SK-N-SH (cell line): ENCODE measurements at regions not wholly inside any gene's neighbourhood (a gene's known extent, or its start where the extent isn't known, plus 50 kb on each side); places are given as distances from the start of the nearest gene placed in this dataset.

Source experiments
- CTCF ChIA-PET: fragments of 300-600, 350-600 bp; formaldehyde crosslinking; extraction: SDS; loops from one replicate; lab custom pipeline; 2021; lab: Yijun Ruan, JAX
- POLR2A ChIA-PET: fragments of 350-600 bp; sonication (Branson Sonifier 250); formaldehyde crosslinking; extraction: SDS; loops from one replicate; lab custom pipeline; 2020; ENCODE audit warnings: antibody characterized with exemption, inconsistent platforms; lab: Yijun Ruan, JAX
- DNase-seq: peaks from one replicate; pipeline ENCODE4 v3.0.0; 2012
- H2AFZ ChIP-seq: fragments of 200-600 bp; sonication (generic); 2 replicates; pipeline ENCODE4 v1.8.1; 2016; ENCODE audit warnings: antibody characterized with exemption, mild to moderate bottlenecking, low read depth
- H3F3A ChIP-seq: fragments of 200-600 bp; sonication (generic); replicated peaks from 2 replicates; pipeline ENCODE3; 2016; ENCODE audit warnings: antibody characterized with exemption, mild to moderate bottlenecking; ENCODE audit not compliant: insufficient read depth
- H3K27ac ChIP-seq, 2 experiments: fragments of 200-500 bp in 1 of 2; fragments of 200-600 bp in 1 of 2; sonication (Bioruptor generic) in 1 of 2; sonication (generic), shearing (Covaris generic) in 1 of 2; 2 replicates each; pipeline versions ENCODE4 v1.5.1 to v1.6.1; 2014 to 2016; ENCODE audit warnings: low read depth in 2 of 2, inconsistent platforms in 1 of 2, low read length in 1 of 2, mild to moderate bottlenecking in 1 of 2, mixed read lengths in 1 of 2
- H3K27me3 ChIP-seq: fragments of 200-600 bp; sonication (generic), shearing (Covaris generic); 2 replicates; pipeline ENCODE4 v1.6.1; 2016; ENCODE audit warnings: mixed run types; ENCODE audit not compliant: insufficient read depth
- H3K36me3 ChIP-seq, 2 experiments: fragments of 200-500 bp in 1 of 2; fragments of 200-600 bp in 1 of 2; sonication (Bioruptor generic) in 1 of 2; sonication (generic) in 1 of 2; replicated peaks in 1 of 2; 2 replicates each; pipeline versions ENCODE3 to v1.5.1; 2014 to 2016; ENCODE audit warnings: low read length in 1 of 2, mild to moderate bottlenecking in 1 of 2; ENCODE audit not compliant: insufficient read depth in 2 of 2, control insufficient read depth in 1 of 2
- H3K4me1 ChIP-seq, 2 experiments: fragments of 200-500 bp in 1 of 2; fragments of 200-600 bp in 1 of 2; sonication (Bioruptor generic) in 1 of 2; sonication (generic), shearing (Covaris generic) in 1 of 2; 2 replicates each; pipeline versions ENCODE4 v1.5.1 to v1.6.1; 2014 to 2016; ENCODE audit warnings: low read depth in 1 of 2, low read length in 1 of 2, mixed run types in 1 of 2; ENCODE audit not compliant: insufficient read depth in 2 of 2, control insufficient read depth in 1 of 2
- H3K4me2 ChIP-seq: fragments of 200-600 bp; sonication (generic), shearing (Covaris generic); 2 replicates; pipeline ENCODE4 v1.6.1; 2017; ENCODE audit warnings: mixed run types
- H3K4me3 ChIP-seq, 2 experiments: fragments of 200-500 bp in 1 of 2; fragments of 200-600 bp in 1 of 2; sonication (Bioruptor generic) in 1 of 2; sonication (generic), shearing (Covaris generic) in 1 of 2; 2 replicates each; pipeline versions ENCODE4 v1.5.1 to v1.8.1; 2014 to 2016; ENCODE audit warnings: low read depth in 2 of 2, inconsistent platforms in 1 of 2, low read length in 1 of 2, mild to moderate bottlenecking in 1 of 2, mixed read lengths in 1 of 2, moderate library complexity in 1 of 2
- H3K79me2 ChIP-seq: fragments of 200-600 bp; sonication (generic); 2 replicates; pipeline ENCODE4 v1.8.1; 2017; ENCODE audit warnings: mild to moderate bottlenecking; ENCODE audit not compliant: insufficient read depth
- H3K9ac ChIP-seq: fragments of 200-600 bp; sonication (generic); 2 replicates; pipeline ENCODE4 v1.6.1; 2017; ENCODE audit warnings: mixed run types
- H3K9me2 ChIP-seq: fragments of 200-600 bp; sonication (generic); 2 replicates; pipeline ENCODE4 v1.6.1; 2017; ENCODE audit warnings: mixed run types
- H3K9me3 ChIP-seq: fragments of 200-600 bp; sonication (generic); 2 replicates; pipeline ENCODE4 v1.6.1; 2017; ENCODE audit warnings: mixed run types, mild to moderate bottlenecking, moderate library complexity
- H4K20me1 ChIP-seq: fragments of 200-600 bp; sonication (generic); 2 replicates; pipeline ENCODE4 v1.6.1; 2017; ENCODE audit warnings: mild to moderate bottlenecking, mixed run types; ENCODE audit not compliant: insufficient read depth
- CHD2 ChIP-seq: fragments of 150-350 bp; IDR thresholded peaks from 2 replicates; pipeline ENCODE4 v1.6.1; 2018; ENCODE audit warnings: low read length; ENCODE audit not compliant: partially characterized antibody
- EZH2phosphoT487 ChIP-seq: fragments of 200-600 bp; sonication (generic); IDR thresholded peaks from 2 replicates; pipeline ENCODE4 v1.6.1; 2017; ENCODE audit warnings: low read depth, mixed run types, mild to moderate bottlenecking, antibody characterized with exemption, moderate library complexity, borderline replicate concordance
- FOSL2 ChIP-seq: IDR thresholded peaks from 2 replicates; pipeline ENCODE4 v1.4.0; 2012; ENCODE audit warnings: low read depth, mild to moderate bottlenecking, moderate library complexity, borderline replicate concordance
- FOXJ3 ChIP-seq: sonication (generic); formaldehyde crosslinking; IDR thresholded peaks from 2 replicates; pipeline ENCODE4 v1.5.1; 2020; ENCODE audit warnings: mild to moderate bottlenecking, missing genetic modification reagents
- GATA2 ChIP-seq: sonication (generic); formaldehyde crosslinking; IDR thresholded peaks from 2 replicates; pipeline ENCODE4 v1.5.0; 2020; ENCODE audit warnings: mild to moderate bottlenecking, missing genetic modification reagents
- NRF1 ChIP-seq: IDR thresholded peaks from 2 replicates; pipeline ENCODE4 v1.6.1; 2012; ENCODE audit warnings: low read depth, mild to moderate bottlenecking, low read length
- RAD21 ChIP-seq: IDR thresholded peaks from 2 replicates; pipeline ENCODE4 v1.6.1; 2012; ENCODE audit warnings: mild to moderate bottlenecking, low read length
- RXRA ChIP-seq: IDR thresholded peaks from 2 replicates; pipeline ENCODE4 v1.4.0; 2012; ENCODE audit warnings: low read depth, mild to moderate bottlenecking, borderline replicate concordance
- SIN3A ChIP-seq: IDR thresholded peaks from 2 replicates; pipeline ENCODE4 v1.6.1; 2012; ENCODE audit warnings: low read depth, mild to moderate bottlenecking, low read length, moderate library complexity, borderline replicate concordance
- SMC3 ChIP-seq: IDR thresholded peaks from 2 replicates; pipeline ENCODE4 v1.6.1; 2012; ENCODE audit warnings: low read depth, low read length, improper control_type of control experiment
- TAF1 ChIP-seq: IDR thresholded peaks from 2 replicates; pipeline ENCODE4 v1.6.1; 2012; ENCODE audit warnings: low read depth, mild to moderate bottlenecking, low read length, moderate library complexity, borderline replicate concordance
- TCF12 ChIP-seq: IDR thresholded peaks from 2 replicates; pipeline ENCODE4 v1.4.0; 2012
- WGBS: methylation state at CpG from one replicate; pipeline ENCODE4 v1.1.6; 2017; ENCODE audit warnings: low lambda C conversion rate; 5-methylcytosine and 5-hydroxymethylcytosine counted together
- TF ChIP-seq, protein P1 (sequence below): IDR thresholded peaks from 2 replicates; pipeline ENCODE4 v1.4.0; 2012; ENCODE audit warnings: low read depth
- TF ChIP-seq, protein P2 (sequence below): IDR thresholded peaks from 2 replicates; pipeline ENCODE4 v1.4.0; 2012; ENCODE audit warnings: low read depth, borderline replicate concordance
- TF ChIP-seq, protein P3 (sequence below): IDR thresholded peaks from 2 replicates; pipeline ENCODE4 v1.4.0; 2012; ENCODE audit warnings: low read depth, borderline replicate concordance

DNA sequence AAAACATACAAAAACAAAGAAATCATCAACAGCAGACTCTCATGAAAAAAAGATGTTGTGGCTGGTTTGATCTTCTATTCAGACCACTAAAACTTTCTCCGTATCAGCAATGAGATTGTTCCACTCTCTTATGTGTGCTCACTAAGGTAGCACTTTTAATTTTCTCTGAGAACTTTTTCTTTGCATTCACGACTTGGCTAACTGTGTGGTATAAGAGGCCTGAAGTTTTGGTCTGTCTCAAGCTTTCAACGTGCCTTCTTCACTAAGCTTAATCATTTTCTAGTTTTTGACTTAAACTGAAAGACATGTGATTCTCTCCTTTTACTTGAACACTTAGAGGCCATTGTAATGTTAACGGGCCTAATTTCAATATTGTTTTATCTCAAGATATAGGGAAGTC lies 1231.6 kb downstream of the SORCS3 start:
- no peak for DNase-seq
- WGBS: 13% methylated on average over 4 of the region's 4 CpGs
- CTCF ChIA-PET: no interaction called here

DNA sequence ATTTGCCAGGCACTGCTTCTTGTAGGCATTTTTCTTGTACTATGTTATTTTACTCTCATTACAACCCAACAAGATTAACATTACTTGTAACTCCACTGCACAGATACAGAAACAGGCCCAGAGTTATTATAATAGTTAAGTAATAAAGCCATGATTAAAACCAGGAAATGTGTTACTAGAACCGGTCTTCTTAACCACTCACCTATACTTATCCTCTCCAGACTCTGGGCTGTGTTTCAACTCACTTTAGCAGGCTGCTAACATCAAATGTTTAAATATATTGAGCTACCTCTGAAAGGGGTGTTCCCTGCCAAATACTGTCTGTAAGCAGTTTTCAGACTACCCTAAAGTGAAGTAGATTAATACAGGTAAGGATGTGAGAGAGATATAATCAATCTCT lies 1227.8 kb downstream of the SORCS3 start:
- H3F3A ChIP-seq: no peaks in the 10 kb centered on the region
- no peaks in the 10 kb centered on the region for H3K27me3 ChIP-seq
- H4K20me1 ChIP-seq: no peaks in the 10 kb centered on the region
- H3K9me2 ChIP-seq: no peaks in the 10 kb centered on the region
- no peaks in the 10 kb centered on the region for H3K79me2 ChIP-seq
- POLR2A ChIA-PET: no interaction called here
- H3K4me3 ChIP-seq: no peak overlapping the region
- WGBS: 24% methylated on average over 1 of the region's 1 CpG
- no peaks in the 10 kb centered on the region for H3K4me1 ChIP-seq
- H3K9ac ChIP-seq: no peak overlapping the region
- no peaks in the 10 kb centered on the region for H3K36me3 ChIP-seq
- H3K9me3 ChIP-seq: no peaks in the 10 kb centered on the region
- DNase-seq: no peak
- H2AFZ ChIP-seq: no peak overlapping the region
- TF ChIP-seq, protein P1, sequence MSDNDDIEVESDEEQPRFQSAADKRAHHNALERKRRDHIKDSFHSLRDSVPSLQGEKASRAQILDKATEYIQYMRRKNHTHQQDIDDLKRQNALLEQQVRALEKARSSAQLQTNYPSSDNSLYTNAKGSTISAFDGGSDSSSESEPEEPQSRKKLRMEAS: no peak
- no peak for TF ChIP-seq CHD2
- TF ChIP-seq TCF12: no peak
- TF ChIP-seq, protein P2, sequence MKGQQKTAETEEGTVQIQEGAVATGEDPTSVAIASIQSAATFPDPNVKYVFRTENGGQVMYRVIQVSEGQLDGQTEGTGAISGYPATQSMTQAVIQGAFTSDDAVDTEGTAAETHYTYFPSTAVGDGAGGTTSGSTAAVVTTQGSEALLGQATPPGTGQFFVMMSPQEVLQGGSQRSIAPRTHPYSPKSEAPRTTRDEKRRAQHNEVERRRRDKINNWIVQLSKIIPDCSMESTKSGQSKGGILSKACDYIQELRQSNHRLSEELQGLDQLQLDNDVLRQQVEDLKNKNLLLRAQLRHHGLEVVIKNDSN: no peak
- no peak for TF ChIP-seq FOXJ3
- TF ChIP-seq, all 33 proteins: peak for 0
- no peak overlapping the region for H3K4me2 ChIP-seq
- no peak overlapping the region for H3K27ac ChIP-seq
- CTCF ChIA-PET: no interaction called here

More for the DNA sequence above, 1231.6 kb downstream of the SORCS3 start:
- no peaks in the 10 kb centered on the region for H3F3A ChIP-seq
- H3K79me2 ChIP-seq: no peaks in the 10 kb centered on the region
- H3K4me1 ChIP-seq: no peaks in the 10 kb centered on the region
- TF ChIP-seq SIN3A: no peak
- TF ChIP-seq FOXJ3: no peak
- TF ChIP-seq, protein P3, sequence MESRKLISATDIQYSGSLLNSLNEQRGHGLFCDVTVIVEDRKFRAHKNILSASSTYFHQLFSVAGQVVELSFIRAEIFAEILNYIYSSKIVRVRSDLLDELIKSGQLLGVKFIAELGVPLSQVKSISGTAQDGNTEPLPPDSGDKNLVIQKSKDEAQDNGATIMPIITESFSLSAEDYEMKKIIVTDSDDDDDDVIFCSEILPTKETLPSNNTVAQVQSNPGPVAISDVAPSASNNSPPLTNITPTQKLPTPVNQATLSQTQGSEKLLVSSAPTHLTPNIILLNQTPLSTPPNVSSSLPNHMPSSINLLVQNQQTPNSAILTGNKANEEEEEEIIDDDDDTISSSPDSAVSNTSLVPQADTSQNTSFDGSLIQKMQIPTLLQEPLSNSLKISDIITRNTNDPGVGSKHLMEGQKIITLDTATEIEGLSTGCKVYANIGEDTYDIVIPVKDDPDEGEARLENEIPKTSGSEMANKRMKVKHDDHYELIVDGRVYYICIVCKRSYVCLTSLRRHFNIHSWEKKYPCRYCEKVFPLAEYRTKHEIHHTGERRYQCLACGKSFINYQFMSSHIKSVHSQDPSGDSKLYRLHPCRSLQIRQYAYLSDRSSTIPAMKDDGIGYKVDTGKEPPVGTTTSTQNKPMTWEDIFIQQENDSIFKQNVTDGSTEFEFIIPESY: no peak
- no peak for TF ChIP-seq FOSL2
- TF ChIP-seq GATA2 (CRISPR knock-in tag): no peak
- no peaks in the 10 kb centered on the region for H3K9me3 ChIP-seq
- no peaks in the 10 kb centered on the region for H4K20me1 ChIP-seq
- H3K9me2 ChIP-seq: no peaks in the 10 kb centered on the region
- H3K9ac ChIP-seq: no peak overlapping the region
- H3K4me3 ChIP-seq: no peak overlapping the region
- no peak overlapping the region for H3K4me2 ChIP-seq
- no peaks in the 10 kb centered on the region for H3K27me3 ChIP-seq
- no peaks in the 10 kb centered on the region for H3K36me3 ChIP-seq
- no peak overlapping the region for H2AFZ ChIP-seq
- POLR2A ChIA-PET: no interaction called here
- no peak overlapping the region for H3K27ac ChIP-seq

DNA sequence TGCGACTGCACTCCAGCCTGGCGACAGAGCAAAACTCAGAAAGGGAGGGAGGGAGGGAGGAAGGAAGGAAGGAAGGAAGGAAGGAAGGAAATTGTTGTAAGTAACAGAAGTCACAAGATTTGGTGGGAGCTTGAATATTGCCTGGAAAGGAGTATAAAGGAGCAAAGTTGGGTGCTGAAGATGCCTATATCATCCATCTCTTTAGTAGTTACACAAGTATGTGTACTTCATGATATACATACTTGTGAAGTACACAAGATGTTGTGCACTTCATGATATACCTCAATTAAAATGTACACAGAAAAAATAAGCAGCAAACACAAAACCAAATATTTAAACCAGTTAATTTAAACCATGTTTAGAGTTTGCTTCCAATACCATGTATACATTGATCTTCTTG lies 1223.8 kb downstream of the SORCS3 start:
- Histone ChIP-seq H3K27ac (no peak overlapping the region), H3K9me3 (no peaks in the 10 kb centered on the region), H3K27me3 (no peaks in the 10 kb centered on the region)
- TF ChIP-seq NRF1 (no peak), TAF1 (no peak), RAD21 (no peak), EZH2phosphoT487 (no peak), SIN3A (no peak), FOSL2 (no peak), SMC3 (no peak), FOXJ3 (no peak), RXRA (no peak), GATA2 (CRISPR knock-in tag) (no peak)
- TF ChIP-seq, protein P3: no peak
- TF ChIP-seq, protein P1: no peak

More for the DNA sequence above, 1223.8 kb downstream of the SORCS3 start:
- Histone ChIP-seq H3K4me2 (no peak overlapping the region), H3K79me2 (no peaks in the 10 kb centered on the region), H3K4me3 (no peak overlapping the region), H2AFZ (no peak overlapping the region), H3K9me2 (no peaks in the 10 kb centered on the region), H3K36me3 (no peaks in the 10 kb centered on the region), H4K20me1 (no peaks in the 10 kb centered on the region), H3F3A (no peaks in the 10 kb centered on the region), H3K4me1 (no peaks in the 10 kb centered on the region), H3K9ac (no peak overlapping the region)
- CTCF ChIA-PET: no interaction called here
- POLR2A ChIA-PET: no interaction called here
- WGBS: 51% methylated on average over 2 of the region's 2 CpGs
- no peak for DNase-seq
